ENCODE measurements at regions not wholly inside any gene's neighbourhood (a gene's known extent, or its start where the extent isn't known, plus 50 kb on each side); places are given as distances from the start of the nearest gene placed in this dataset.
"Not testable (repeated sequence)": the region's sequence is repeated elsewhere in the genome, so short reads cannot be mapped to it uniquely, and the experiment has no call there.

GRCh38 chr1:221549815-221550214, 192.1 kb downstream of the DUSP10 start:
- in situ Hi-C loops (cut with HindIII; ENCODE audit: low sequenced_read_pairs), result no loop called here

- in situ Hi-C loops (cut with HindIII; ENCODE audit: low sequenced_read_pairs), result not testable (repeated sequence)
These were observed 189.1 kb downstream of the DUSP10 start for GRCh38 chr1:221552792-221553191.

GRCh38 chr1:221555689-221556433, 186.0 kb downstream of the DUSP10 start:
- in situ Hi-C loops (cut with HindIII; ENCODE audit: low sequenced_read_pairs), result no loop called here

DNA sequence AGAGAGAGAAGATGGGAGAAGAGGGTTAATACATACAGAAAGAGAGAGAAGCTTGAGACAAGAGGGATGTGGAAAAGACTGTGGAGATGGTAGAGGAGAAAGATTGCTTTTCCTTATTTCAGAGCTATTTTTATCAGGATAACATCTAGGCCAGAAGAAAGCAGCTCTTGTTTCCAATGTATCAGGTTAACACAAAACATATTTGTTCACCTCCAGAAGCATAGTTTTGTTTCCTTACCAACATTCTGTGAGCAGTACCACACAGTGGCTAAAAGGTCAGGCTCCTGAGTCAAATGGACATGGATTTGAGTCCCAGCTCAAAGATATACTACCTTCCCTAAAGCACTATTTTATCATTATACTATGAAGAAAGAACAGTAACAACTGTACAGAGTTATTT, 185.5 kb downstream of the DUSP10 start:
- in situ Hi-C loops (cut with HindIII; ENCODE audit: low sequenced_read_pairs), result no loop called here

DNA sequence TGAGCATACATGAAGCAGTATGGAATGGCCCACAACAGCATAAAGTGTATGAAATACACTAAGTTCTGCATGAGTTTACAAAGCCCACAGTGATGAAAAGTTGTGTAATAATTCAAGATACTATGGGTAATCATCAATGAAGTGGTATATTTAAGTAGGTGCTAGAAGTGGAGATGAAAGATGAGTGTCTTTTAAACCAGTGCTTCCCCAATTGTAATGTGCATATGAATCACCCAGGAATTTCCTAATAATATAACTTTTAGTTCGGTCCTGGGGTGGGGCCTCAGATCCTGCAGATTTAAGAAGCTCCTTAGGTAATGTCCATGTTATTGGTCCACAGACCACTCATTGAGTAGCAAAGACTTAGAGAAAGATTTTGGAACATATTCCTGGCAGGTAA, 184.9 kb downstream of the DUSP10 start:
- in situ Hi-C loops (cut with HindIII; ENCODE audit: low sequenced_read_pairs), result no loop called here

DNA sequence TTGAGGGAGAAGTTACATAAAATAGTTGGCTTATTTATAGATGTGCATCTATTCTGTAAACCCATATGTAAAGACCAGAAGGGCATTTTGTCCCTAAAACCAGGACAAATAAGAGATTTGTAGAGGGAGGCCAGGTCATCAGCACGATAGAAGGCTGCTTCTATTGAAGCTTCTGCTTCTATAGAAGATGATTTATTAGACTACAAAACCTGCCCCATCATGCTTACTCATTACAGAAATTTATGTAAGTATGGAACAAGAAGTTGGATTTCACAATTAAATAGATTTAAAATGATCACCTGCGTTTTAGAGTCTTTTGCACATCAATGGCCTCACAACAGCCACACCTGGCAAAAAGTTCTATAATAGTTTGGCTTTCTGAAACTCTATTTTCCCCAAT, 183.5 kb downstream of the DUSP10 start:
- in situ Hi-C loops (cut with HindIII; ENCODE audit: low sequenced_read_pairs), result no loop called here

DNA sequence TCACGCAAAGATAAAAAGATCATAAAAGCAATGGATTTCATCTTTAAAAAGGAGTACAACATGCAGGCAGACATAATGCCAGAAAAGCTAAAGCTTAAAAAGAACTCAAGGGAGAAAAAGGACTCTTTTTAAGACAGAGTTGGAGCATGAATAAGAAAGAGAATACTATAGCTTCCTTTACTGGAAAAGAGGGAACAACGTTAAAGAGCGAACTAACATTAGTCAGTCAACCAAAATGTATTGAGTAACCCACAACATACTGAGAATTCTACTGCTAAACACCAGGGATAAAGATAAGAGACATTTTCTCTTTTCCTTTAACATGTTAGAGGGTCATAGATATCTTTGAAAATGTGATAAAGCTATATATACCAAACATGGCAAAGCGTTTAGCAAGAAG, 182.0 kb downstream of the DUSP10 start:
- in situ Hi-C loops (cut with HindIII; ENCODE audit: low sequenced_read_pairs), result no loop called here

- in situ Hi-C loops (cut with HindIII; ENCODE audit: low sequenced_read_pairs), result no loop called here
These were observed 179.1 kb downstream of the DUSP10 start for GRCh38 chr1:221562542-221563475.

- in situ Hi-C loops (cut with HindIII; ENCODE audit: low sequenced_read_pairs), result no loop called here
These were observed 178.4 kb downstream of the DUSP10 start for GRCh38 chr1:221563476-221563921.

GRCh38 chr1:221564891-221565290, 177.0 kb downstream of the DUSP10 start:
- in situ Hi-C loops (cut with HindIII; ENCODE audit: low sequenced_read_pairs), result no loop called here

- in situ Hi-C loops (cut with HindIII; ENCODE audit: low sequenced_read_pairs), result no loop called here
These were observed 176.2 kb downstream of the DUSP10 start for GRCh38 chr1:221565711-221566110.

DNA sequence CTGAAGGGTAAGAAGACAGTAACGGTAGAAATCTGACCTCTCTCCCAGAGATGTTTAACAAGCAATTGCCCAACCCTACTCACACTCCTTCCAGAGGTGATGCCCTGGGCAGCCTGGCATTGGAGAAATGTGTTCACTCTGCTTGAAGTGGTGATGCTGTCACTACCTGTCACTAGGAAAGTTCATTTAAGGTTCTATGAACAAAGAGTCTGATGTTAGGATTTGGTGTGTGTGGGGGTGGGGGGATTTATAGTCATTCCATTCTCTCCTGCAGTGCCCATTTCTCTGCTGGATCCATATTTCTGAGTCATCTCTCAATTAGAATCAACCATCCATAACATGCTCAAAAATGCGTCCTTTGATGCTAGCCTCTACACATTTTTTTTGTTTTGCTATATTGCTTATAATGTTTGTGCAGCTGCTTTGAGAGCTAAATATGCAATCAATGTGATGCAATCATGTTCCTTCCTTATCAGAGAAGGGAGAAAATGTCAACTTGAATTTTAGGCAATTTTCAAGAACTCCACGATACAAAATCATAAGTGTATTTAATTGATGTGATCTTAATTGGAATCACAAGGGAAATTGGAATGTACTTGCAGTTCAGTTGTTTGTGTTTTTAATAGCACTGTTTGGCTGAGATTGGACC, 173.9 kb downstream of the DUSP10 start:
- in situ Hi-C loops (cut with HindIII; ENCODE audit: low sequenced_read_pairs), result no loop called here

- in situ Hi-C loops (cut with HindIII; ENCODE audit: low sequenced_read_pairs), result no loop called here
These were observed 168.1 kb downstream of the DUSP10 start for GRCh38 chr1:221573756-221574155.

DNA sequence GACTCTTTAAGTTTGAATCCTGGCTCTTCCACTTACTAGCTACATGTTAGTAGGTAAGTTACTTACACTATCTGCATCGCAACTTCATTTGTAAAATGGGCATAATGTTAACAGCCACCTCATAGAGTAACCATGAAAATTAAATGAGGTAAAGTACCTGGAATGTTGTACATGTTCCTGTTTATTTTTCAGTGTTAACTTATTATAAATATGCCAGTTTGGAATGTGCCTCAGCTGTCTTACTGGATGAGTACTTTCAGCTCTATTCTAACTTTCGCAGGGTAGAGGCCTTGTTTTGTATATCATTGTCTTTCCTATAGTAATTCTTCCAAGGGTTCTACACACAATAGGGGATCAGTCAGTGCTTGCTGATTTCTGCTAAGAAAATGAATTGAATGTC, 167.4 kb downstream of the DUSP10 start:
- in situ Hi-C loops (cut with HindIII; ENCODE audit: low sequenced_read_pairs), result no loop called here

GRCh38 chr1:221575605-221576004, 166.3 kb downstream of the DUSP10 start:
- in situ Hi-C loops (cut with HindIII; ENCODE audit: low sequenced_read_pairs), result no loop called here

DNA sequence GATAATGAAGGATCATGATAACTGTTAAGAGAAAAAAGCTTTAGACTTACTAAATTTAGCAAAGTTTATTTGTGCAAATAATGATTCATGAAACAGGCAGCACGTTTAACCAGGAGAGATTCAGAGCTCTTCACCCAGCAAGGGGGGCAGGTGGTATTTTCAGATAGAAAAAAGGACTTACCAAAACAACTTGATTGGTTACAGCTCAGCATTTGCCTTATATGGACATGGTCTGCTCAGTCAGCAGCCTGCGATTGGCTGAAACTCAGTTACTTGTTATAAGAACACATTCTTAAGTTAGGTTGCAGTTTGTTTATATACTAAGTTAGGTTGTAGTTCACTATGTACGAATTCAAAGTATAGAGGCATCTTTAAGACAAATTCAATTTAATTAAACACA, 165.6 kb downstream of the DUSP10 start:
- in situ Hi-C loops (cut with HindIII; ENCODE audit: low sequenced_read_pairs), result no loop called here

DNA sequence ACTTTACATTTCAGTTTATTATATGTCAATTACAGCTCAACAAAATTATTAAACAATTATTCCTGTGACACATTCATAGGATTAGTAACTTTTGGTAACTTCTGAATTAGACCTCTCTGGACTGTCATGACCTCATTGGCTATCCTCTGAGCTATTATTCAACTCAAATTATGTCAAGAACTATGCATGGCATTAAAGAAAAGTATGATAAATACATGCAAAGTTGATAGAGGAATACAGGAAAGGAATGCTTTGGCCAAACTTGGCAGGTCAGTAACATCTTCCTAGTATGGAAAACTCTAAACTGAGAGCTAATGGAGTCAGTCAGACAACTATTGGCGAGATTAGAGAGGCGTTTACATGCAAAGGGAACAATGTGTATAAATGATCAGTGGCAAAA, 158.4 kb downstream of the DUSP10 start:
- in situ Hi-C loops (cut with HindIII; ENCODE audit: low sequenced_read_pairs), result no loop called here

DNA sequence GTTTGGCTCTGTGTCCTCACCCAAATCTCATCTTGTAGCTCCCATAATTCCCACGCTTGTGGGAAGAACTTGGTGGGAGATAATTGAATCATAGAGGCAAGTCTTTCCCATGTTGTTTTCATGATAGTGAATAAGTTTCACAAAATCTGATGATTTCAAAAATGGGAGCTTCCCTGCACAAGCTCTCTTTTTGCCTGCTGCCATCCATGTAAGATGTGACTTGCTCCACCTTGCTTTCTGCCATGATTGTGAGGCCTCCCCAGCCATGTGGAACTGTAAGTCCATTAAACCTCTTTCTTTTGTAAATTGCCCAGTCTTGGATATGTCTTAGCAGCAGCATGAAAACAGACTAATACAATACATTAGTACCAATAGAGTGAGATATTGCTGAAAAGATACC, 154.9 kb downstream of the DUSP10 start:
- in situ Hi-C loops (cut with HindIII; ENCODE audit: low sequenced_read_pairs), result not testable (repeated sequence)

- in situ Hi-C loops (cut with HindIII; ENCODE audit: low sequenced_read_pairs), result not testable (repeated sequence)
These were observed 150.6 kb downstream of the DUSP10 start for GRCh38 chr1:221591250-221591649.

DNA sequence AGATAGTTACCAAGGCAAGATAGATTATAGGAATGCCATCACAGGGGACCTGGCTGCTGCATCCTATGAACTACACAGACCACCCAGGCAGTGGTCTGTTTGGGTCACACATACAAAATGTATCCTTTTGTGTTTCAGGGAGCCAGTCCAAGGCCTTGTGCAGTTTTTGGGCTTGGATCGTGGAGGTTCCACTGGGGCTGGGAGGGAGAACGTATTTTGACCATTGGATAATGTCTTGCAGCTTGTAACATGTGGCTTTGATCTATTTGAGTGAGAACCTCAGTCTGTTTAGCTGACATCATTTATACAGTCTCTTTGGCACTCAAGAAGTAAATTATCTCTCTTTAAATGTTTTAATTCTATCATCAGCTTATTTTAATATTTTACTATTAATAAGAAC, 147.3 kb downstream of the DUSP10 start:
- in situ Hi-C loops (cut with HindIII; ENCODE audit: low sequenced_read_pairs), result no loop called here

- in situ Hi-C loops (cut with HindIII; ENCODE audit: low sequenced_read_pairs), result no loop called here
These were observed 143.8 kb downstream of the DUSP10 start for GRCh38 chr1:221598122-221598521.
